GM18519 (cell line): ENCODE measurements at regions not wholly inside any gene's neighbourhood (a gene's known extent, or its start where the extent isn't known, plus 50 kb on each side); places are given as distances from the start of the nearest gene placed in this dataset.
"Not testable (repeated sequence)": the region's sequence is repeated elsewhere in the genome, so short reads cannot be mapped to it uniquely, and the experiment has no call there.

ENCODE experiments used
- ATAC-seq: cut with Tn5 transposase; IDR thresholded peaks from one replicate; pipeline ENCODE4 v1.9.1; 2021; ENCODE audit warnings: mild to moderate bottlenecking, moderate library complexity; ENCODE audit not compliant: unreplicated experiment, low FRiP score

DNA sequence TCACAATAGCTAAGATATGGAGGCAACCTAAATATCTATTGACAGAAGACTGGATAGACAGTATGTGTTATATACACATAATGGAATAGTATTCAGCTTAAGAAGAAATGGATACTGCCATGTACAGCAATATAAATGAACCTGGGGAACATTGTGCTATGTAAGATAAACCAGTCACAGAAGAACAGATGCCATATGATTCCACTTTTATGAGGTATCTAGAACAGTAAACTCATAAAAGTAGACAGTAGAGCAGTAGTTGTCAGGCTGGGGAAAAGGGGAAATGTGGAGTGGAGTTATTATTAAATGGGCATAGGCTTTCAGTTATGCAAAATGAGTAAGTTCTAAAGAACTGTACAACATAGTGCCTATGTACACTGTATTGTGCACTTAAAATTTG, 1055.7 kb upstream of the TMEFF2 start:
- ATAC-seq: no peak

DNA sequence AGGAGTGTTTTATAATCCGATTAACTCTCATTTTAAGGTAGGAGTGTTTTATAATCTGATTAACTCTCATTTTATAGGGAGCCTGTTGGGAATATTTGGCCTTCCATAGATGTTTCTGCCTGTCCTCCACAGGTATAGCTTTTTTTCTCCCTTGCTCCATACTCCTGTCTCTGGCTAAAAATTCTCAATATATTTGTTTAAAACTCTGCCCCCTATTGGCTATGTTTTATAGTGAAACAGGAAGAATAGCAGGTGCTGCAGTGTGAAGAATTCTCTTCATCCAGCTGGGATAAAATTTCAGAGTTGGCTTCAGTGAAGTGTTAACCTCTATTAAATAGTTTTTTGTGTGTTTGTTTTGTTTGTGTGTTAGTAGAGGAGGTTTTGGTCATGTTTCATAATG, 1046.0 kb upstream of the TMEFF2 start:
- ATAC-seq: peak; percentile 81

DNA sequence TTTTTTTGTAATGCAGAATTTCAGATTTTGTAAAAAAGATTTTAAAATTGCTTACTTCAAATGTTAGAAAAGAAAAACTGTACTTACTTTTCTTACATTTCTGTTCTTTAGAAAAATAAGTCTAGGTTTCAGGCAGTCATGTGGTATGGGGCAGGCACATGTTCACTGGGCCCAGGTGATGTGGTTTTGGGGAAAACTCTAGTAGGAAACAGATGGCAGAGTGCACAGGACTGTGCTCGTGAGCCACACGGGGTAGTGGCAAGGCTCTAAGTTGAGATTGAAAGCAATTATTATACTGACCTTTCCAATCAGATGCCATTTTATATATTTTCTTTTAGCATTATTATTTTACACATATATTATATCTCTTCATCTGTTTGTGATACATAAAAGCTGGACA, 1036.9 kb upstream of the TMEFF2 start:
- ATAC-seq: no peak

DNA sequence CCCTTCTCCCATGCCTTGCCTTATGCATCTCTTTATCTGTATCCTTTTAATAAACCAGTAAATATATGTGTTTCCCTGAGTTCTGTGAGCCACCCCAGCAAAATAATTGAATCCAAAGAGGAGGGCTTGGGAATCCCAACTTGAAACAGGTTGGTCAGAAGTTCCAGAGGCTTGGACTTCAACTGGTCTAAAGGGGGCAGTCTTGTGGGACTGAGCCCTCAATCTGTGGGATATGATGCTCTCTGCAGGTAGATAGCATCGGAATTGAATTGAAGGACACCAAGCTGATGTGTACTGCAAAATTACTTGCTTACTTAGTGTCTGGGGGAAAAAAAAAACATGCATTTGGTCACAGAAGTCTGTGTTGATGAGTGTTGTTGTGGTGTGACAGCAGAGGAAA, 1033.5 kb upstream of the TMEFF2 start:
- ATAC-seq: no peak

GRCh38 chr2:193222454-193222853, 1027.7 kb upstream of the TMEFF2 start:
- no peak for ATAC-seq

DNA sequence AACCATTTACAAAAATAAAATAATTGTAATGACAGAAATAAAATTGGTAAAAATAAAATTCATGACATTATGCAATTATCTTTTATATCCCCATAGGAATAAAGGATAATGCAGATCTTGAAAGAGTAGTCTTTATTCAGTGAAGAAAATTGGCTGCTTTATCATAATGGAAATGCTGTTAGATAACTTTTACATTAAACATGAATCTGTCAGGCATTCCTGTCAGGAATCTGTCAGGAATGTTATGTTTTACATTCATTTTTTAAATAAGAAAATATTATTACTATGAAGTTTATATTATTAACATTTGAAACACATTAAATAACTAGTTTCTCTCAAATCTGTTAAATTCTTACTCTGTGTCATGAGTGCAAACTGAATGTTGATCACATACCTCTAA, 1024.7 kb upstream of the TMEFF2 start:
- ATAC-seq: no peak

- ATAC-seq: no peak
Observed at GRCh38 chr2:193201583-193201982, 1006.9 kb upstream of the TMEFF2 start.

DNA sequence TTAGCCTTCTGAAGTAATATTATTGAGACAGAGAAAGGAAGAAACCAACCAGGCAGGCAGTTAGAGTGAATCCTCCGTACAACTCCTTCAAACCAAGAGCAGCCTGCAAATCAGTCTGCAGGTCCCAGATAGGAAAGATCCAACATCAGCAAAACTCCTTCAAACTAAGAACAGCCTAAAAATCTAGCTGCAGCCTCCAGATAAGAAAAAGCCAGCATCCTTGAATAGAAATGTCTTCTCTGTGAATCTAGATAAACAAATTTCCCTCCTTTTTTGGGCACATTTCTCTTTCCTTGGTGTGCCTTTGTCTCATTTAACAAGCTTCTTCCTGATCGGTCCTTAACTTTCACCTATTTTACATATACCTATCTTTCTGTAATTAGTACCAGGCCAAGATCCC, 1004.6 kb upstream of the TMEFF2 start:
- ATAC-seq: no peak

DNA sequence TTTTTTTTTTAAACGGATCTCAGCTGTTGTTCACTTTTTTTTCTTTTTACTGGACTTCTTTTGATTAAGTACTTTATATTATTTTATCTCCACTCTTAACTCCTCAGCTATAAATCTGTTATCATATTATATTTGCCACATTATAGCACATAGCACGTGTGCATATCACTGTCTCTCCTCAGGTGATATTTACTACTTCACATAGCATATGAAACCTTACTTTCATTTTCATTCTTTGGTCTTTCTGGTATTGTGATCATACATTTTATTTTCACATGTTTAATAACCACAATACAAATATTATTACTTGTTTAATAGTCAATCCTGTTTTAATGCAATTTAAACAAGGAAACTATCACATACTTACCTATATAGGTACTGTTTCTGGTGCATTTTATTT, 993.1 kb upstream of the TMEFF2 start:
- ATAC-seq: peak; percentile 60

DNA sequence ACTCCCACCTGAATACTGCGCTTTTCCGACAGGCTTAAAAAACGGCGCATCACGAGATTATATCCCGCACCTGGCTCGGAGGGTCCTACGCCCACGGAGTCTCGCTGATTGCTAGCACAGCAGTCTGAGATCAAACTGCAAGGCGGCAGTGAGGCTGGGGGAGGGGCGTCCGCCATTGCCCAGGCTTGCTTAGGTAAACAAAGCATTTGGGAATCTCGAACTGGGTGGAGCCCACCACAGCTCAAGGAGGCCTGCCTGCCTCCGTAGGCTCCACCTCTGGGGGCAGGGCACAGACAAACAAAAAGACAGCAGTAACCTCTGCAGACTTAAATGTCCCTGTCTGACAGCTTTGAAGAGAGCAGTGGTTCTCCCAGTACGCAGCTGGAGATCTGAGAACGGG, 976.2 kb upstream of the TMEFF2 start:
- ATAC-seq: not testable (repeated sequence)

GRCh38 chr2:193156480-193156879, 961.7 kb upstream of the TMEFF2 start:
- ATAC-seq: no peak

- no peak for ATAC-seq
Observed at GRCh38 chr2:193154076-193154475, 959.3 kb upstream of the TMEFF2 start.

- no peak for ATAC-seq
Observed at GRCh38 chr2:193153576-193153975, 958.8 kb upstream of the TMEFF2 start.

GRCh38 chr2:193142467-193142866, 947.7 kb upstream of the TMEFF2 start:
- ATAC-seq: not testable (repeated sequence)

DNA sequence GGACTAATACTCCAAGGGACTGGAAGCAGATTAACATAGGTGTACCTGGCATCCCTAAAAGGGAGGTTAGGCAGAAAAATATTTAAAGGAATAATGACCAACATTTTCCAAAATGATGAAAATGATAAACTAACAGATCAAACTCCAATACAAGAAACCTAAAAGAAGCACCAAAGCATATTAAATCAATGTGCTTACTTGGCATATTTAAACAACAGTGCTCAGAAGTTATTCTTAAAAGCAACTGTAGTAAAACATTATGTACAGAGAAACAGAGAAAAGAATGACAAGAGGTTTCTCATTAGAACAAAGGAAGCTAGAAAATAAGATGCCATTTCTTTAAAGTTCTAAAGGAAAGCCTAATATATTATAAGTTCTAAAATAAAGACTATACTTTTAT, 947.3 kb upstream of the TMEFF2 start:
- ATAC-seq: no peak

DNA sequence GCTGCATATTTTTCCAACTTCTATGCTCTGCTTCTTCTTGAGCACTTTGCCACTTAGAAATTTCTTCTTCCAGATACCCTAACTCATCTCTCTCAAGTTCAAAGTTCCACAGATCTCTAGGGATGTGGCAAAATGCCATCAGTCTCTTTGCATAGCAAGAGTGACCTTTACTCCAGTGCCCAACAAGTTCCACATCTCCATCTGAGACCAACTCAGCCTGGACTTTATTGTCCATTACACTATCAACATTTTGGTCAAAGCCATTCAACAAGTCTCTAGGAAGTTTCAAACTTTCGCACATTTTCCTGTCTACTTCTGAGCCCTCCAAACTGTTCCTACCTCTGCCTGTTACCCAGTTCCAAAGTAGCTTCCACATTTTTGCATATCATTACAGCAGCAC, 946.2 kb upstream of the TMEFF2 start:
- not testable (repeated sequence) for ATAC-seq

DNA sequence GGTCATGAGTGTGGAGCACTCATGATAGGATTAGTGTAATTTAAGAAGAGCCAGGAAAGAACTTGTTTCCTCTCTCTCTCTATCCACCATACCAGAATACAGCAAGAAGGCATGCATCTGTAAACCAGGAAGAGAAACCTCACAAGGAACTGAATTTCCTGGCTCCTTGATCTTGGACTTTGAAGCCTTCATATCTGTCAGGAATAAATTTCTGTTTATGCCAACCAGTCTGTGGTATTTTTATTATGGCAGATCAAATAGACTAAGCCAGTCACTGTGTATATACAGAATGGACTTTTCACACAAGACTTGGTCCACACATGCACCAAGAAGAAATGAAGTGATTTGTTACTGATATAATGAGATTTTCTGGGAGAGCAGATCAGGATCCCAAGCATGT, 930.1 kb upstream of the TMEFF2 start:
- ATAC-seq: no peak

- ATAC-seq: no peak
Observed at GRCh38 chr2:193114827-193115226, 920.1 kb upstream of the TMEFF2 start.

GRCh38 chr2:193112986-193113385, 918.3 kb upstream of the TMEFF2 start:
- ATAC-seq: no peak

DNA sequence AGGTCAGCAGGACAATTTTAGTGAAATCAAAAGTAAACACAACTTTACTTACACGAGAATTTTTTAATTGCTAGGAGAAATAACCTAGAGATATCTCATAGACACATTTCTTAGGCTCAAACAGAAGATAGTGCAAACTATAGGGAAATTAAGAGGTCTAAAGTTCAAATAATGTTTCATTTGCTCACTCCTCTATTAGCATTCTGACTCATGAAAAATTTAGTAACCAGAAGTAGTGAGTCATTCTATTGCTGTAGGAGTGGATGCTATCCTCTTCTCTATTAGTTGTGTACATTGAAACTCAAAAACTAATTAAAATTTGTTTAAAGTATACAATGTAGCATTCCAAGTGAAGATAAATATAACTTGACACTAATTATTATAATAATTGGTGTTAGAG, 908.3 kb upstream of the TMEFF2 start:
- ATAC-seq: no peak

GRCh38 chr2:193101591-193101990, 906.9 kb upstream of the TMEFF2 start:
- ATAC-seq: no peak

DNA sequence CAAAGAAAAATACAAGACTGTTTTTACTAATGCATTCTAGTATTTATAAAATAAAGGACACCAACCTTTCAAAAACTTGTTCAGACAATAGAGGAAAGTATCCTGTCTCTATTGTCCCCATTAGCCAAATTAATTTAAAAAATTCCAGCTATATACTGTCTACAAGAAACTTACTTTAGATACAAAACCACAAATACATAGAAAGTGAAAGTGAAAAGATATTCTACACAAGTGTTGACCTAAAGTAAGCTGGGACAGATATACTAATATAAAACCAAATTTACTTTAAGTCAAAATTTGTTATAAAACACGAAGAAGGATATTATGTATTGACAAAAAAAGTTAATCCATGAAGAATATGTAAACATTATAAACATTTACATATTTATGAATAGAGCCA, 893.3 kb upstream of the TMEFF2 start:
- ATAC-seq: no peak

- ATAC-seq: no peak
Observed at GRCh38 chr2:193076995-193077394, 882.3 kb upstream of the TMEFF2 start.
